GM23338 (cell line): ENCODE measurements at regions not wholly inside any gene's neighbourhood (a gene's known extent, or its start where the extent isn't known, plus 50 kb on each side); places are given as distances from the start of the nearest gene placed in this dataset.

Experiments
- CREB1 ChIP-seq: fragments of 250-450 bp; sonication (Bioruptor Pico); IDR thresholded peaks from 2 replicates; pipeline ENCODE4 v1.5.0; 2020; ENCODE audit warnings: low read depth, mild to moderate bottlenecking, moderate library complexity
- CTCF ChIP-seq, 2 experiments: fragments of 200-600 bp in 1 of 2; sonication (generic) in 1 of 2; conservative IDR thresholded peaks; 2 replicates each; pipeline versions ENCODE4 v1.5.1 to v1.6.1; 2016 to 2017; ENCODE audit warnings: antibody characterized with exemption in 2 of 2, low read depth in 2 of 2, mild to moderate bottlenecking in 2 of 2, moderate library complexity in 1 of 2
- REST ChIP-seq: IDR thresholded peaks from one replicate; pipeline ENCODE4 v1.6.1; 2018; ENCODE audit warnings: antibody characterized with exemption; ENCODE audit not compliant: unreplicated experiment

- TF ChIP-seq REST, result no peak
- TF ChIP-seq CTCF (conservative IDR thresholded peaks at IDR 0.05; ENCODE audit: low read depth in 2 of 2), result no peak
- no peak for TF ChIP-seq CREB1 (CRISPR knock-in tag)
Observed at GRCh38 chr3:74489050-74489792, 125.2 kb downstream of the CNTN3 start.
